ENCODE measurements at regions not wholly inside any gene's neighbourhood (a gene's known extent, or its start where the extent isn't known, plus 50 kb on each side); places are given as distances from the start of the nearest gene placed in this dataset.

DNA sequence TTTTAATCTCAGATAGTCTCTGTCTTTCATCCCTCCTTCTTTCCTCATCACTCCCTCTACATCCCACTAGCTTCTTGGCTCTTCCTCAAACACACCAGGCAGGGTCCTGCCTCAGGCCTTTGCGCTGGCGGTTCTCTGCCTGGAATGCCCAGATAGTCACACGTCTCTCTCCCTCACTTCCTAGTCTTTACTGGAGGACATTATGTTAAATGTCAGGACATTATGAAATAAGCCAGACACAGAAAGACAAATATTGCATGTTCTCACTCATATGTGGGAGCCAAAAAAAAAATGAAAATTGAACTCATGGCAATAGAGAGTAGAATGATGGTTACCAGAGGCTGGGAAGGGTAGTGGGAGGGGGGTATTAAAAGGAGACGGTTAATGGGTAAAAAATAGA is 442.0 kb downstream of the MED13L start:
- TF ChIP-seq POLR2A (IDR thresholded peaks at IDR 0.05; ENCODE audit: low read length) (no peak), GATA1 (IDR thresholded peaks at IDR 0.05; ENCODE audit: low read depth, low read length) (no peak)

Measured in erythroblast (primary cell).